Fibroblast of lung (primary cell): ENCODE measurements at regions not wholly inside any gene's neighbourhood (a gene's known extent, or its start where the extent isn't known, plus 50 kb on each side); places are given as distances from the start of the nearest gene placed in this dataset.

Experiments
- CTCF ChIP-seq, 2 donors: IDR thresholded peaks in 1 of 2; conservative IDR thresholded peaks in 1 of 2; 1 replicate in 1 of 2; 2 replicates in 1 of 2; pipeline ENCODE4 v1.5.1; 2011 to 2012; ENCODE audit warnings: low read length in 2 of 2, control low read depth in 1 of 2, inconsistent platforms in 1 of 2, low read depth in 1 of 2, mild to moderate bottlenecking in 1 of 2
- EZH2 ChIP-seq: IDR thresholded peaks from 2 replicates; pipeline ENCODE4 v1.5.1; 2012; ENCODE audit warnings: low read length, control low read depth, mild to moderate bottlenecking; ENCODE audit errors: missing control alignments

- TF ChIP-seq CTCF (conservative IDR thresholded peaks at IDR 0.05 in 1 of 2, IDR thresholded peaks at IDR 0.05 in 1 of 2; ENCODE audit: low read depth in 1 of 2, low read length in 2 of 2) (no peak), EZH2 (no peak)
Measured at GRCh38 chr20:50298554-50299324, 108.1 kb downstream of the CEBPB start.
